HepG2 (cell line): ENCODE measurements at regions not wholly inside any gene's neighbourhood (a gene's known extent, or its start where the extent isn't known, plus 50 kb on each side); places are given as distances from the start of the nearest gene placed in this dataset.
A peak's percentile ranks its signal among the peaks of the same experiment; 100 is the strongest.

Experiments
- ARID5B ChIP-seq: IDR thresholded peaks from 2 replicates; pipeline ENCODE4 v1.4.0; 2020; ENCODE audit warnings: mild to moderate bottlenecking, missing genetic modification reagents
- ATF2 ChIP-seq: sonication (generic); formaldehyde crosslinking; IDR thresholded peaks from 2 replicates; pipeline ENCODE4 v1.4.0; 2020; ENCODE audit warnings: missing genetic modification reagents
- EP300 ChIP-seq, 3 experiments: sonication (generic) in 1 of 3; formaldehyde crosslinking in 1 of 3; IDR thresholded peaks; 2 replicates each; pipeline versions ENCODE4 v1.5.1 to v1.6.1; 2011 to 2020; ENCODE audit warnings: low read depth in 2 of 3, low read length in 2 of 3, borderline replicate concordance in 1 of 3, improper control_type of control experiment in 1 of 3, mild to moderate bottlenecking in 1 of 3, missing genetic modification reagents in 1 of 3, moderate library complexity in 1 of 3
- HIVEP1 ChIP-seq: sonication (generic); formaldehyde crosslinking; IDR thresholded peaks from 2 replicates; pipeline ENCODE4 v1.4.0; 2020; ENCODE audit warnings: mild to moderate bottlenecking, missing genetic modification reagents
- HNF4A ChIP-seq: sonication (generic); formaldehyde crosslinking; IDR thresholded peaks from 2 replicates; pipeline ENCODE4 v1.4.0; 2020; ENCODE audit warnings: missing genetic modification reagents
- HOXA3 ChIP-seq: sonication (generic); formaldehyde crosslinking; IDR thresholded peaks from 2 replicates; pipeline ENCODE4 v1.5.0; 2020; ENCODE audit warnings: missing genetic modification reagents
- JARID2 ChIP-seq: sonication (generic); formaldehyde crosslinking; IDR thresholded peaks from 2 replicates; pipeline ENCODE4 v1.8.1; 2023; ENCODE audit warnings: missing genetic modification reagents, inconsistent platforms; ENCODE audit not compliant: insufficient replicate concordance
- LCORL ChIP-seq, 2 experiments: fragments of 450-650 bp in 1 of 2; sonication (generic) in 1 of 2; formaldehyde crosslinking in 1 of 2; IDR thresholded peaks; 2 replicates each; pipeline versions ENCODE4 v1.5.0 to v1.6.1; 2017 to 2020; ENCODE audit warnings: antibody characterized with exemption in 1 of 2, missing genetic modification reagents in 1 of 2
- MIXL1 ChIP-seq: IDR thresholded peaks from 2 replicates; pipeline ENCODE4 v1.6.1; 2016
- PAXIP1 ChIP-seq: sonication (generic); formaldehyde crosslinking; conservative IDR thresholded peaks from 2 replicates; pipeline ENCODE4 v1.4.0; 2020; ENCODE audit warnings: mild to moderate bottlenecking, missing genetic modification reagents, moderate library complexity
- PHF21A ChIP-seq: sonication (generic); formaldehyde crosslinking; IDR thresholded peaks from 2 replicates; pipeline ENCODE4 v1.5.0; 2020; ENCODE audit warnings: mild to moderate bottlenecking, missing genetic modification reagents
- SOX6 ChIP-seq, 2 experiments: fragments of 450-650 bp in 1 of 2; sonication (generic) in 1 of 2; formaldehyde crosslinking in 1 of 2; IDR thresholded peaks; 2 replicates each; pipeline versions ENCODE4 v1.4.0 to v1.6.1; 2017 to 2020; ENCODE audit warnings: antibody characterized with exemption in 1 of 2, mild to moderate bottlenecking in 1 of 2, missing genetic modification reagents in 1 of 2
- ZBTB43 ChIP-seq: sonication (generic); formaldehyde crosslinking; conservative IDR thresholded peaks from 2 replicates; pipeline ENCODE4 v1.4.0; 2020; ENCODE audit warnings: missing genetic modification reagents
- ZBTB7B ChIP-seq: sonication (generic); formaldehyde crosslinking; IDR thresholded peaks from 2 replicates; pipeline ENCODE4 v1.4.0; 2020; ENCODE audit warnings: missing genetic modification reagents
- ZNF276 ChIP-seq: sonication (generic); formaldehyde crosslinking; IDR thresholded peaks from 2 replicates; pipeline ENCODE4 v1.4.0; 2020; ENCODE audit warnings: mild to moderate bottlenecking, low read depth, missing genetic modification reagents
- ZNF292 ChIP-seq: sonication (generic); formaldehyde crosslinking; IDR thresholded peaks from 2 replicates; pipeline ENCODE4 v1.8.1; 2022; ENCODE audit warnings: mild to moderate bottlenecking, low read depth, missing genetic modification reagents, borderline replicate concordance

- TF ChIP-seq PAXIP1 (CRISPR knock-in tag) (peak; percentile 64), ARID5B (CRISPR knock-in tag) (peak; percentile 34; the same call in 1 of the 2 replicates), ZNF292 (CRISPR knock-in tag) (no peak; the same call in 1 of the 2 replicates), HNF4A (CRISPR knock-in tag) (peak; percentile 89), ZBTB43 (0 out of 2 replicates have a peak, but pooled peaks have one; percentile 21), SOX6 (IDR thresholded peaks at IDR 0.05) (no peak), SOX6 (CRISPR knock-in tag; IDR thresholded peaks at IDR 0.05) (peak; percentile 28; the same call in 1 of the 2 replicates), MIXL1 (CRISPR knock-in tag) (peak; percentile 64; the same call in 1 of the 2 replicates), PHF21A (CRISPR knock-in tag) (0 out of 2 replicates have a peak, but pooled peaks have one; percentile 62), EP300 (IDR thresholded peaks at IDR 0.05; ENCODE audit: low read depth in 2 of 2, low read length in 2 of 2) (0 out of 4 replicates have a peak, but pooled peaks of 1 of the 2 experiments have one; percentile 17), EP300 (CRISPR knock-in tag; IDR thresholded peaks at IDR 0.05; ENCODE audit: borderline replicate concordance) (no peak), ZNF276 (CRISPR knock-in tag) (peak; percentile 97), HIVEP1 (CRISPR knock-in tag) (no peak), HOXA3 (CRISPR knock-in tag) (peak; percentile 26; the same call in 1 of the 2 replicates), LCORL (IDR thresholded peaks at IDR 0.05) (no peak), LCORL (CRISPR knock-in tag; IDR thresholded peaks at IDR 0.05) (0 out of 2 replicates have a peak, but pooled peaks have one; percentile 56), ZBTB7B (CRISPR knock-in tag) (0 out of 2 replicates have a peak, but pooled peaks have one; percentile 44), ATF2 (CRISPR knock-in tag) (peak; percentile 23; the same call in 1 of the 2 replicates), JARID2 (CRISPR knock-in tag) (no peak)
Measured at GRCh38 chr9:3150074-3150473, 306.2 kb upstream of the PUM3 start (continued).
